Fibroblast of pulmonary artery (primary cell): ENCODE measurements at regions not wholly inside any gene's neighbourhood (a gene's known extent, or its start where the extent isn't known, plus 50 kb on each side); places are given as distances from the start of the nearest gene placed in this dataset.

ENCODE experiments used
- DNase-seq: peaks from one replicate; pipeline ENCODE4 v3.0.0-alpha.2; 2010; ENCODE audit warnings: low read depth
- H3K4me3 ChIP-seq: replicated peaks from 2 replicates; pipeline ENCODE4 v1.5.1; 2011; ENCODE audit warnings: low read depth, mild to moderate bottlenecking, control low read depth, low read length, moderate library complexity
- TF ChIP-seq, protein P1 (sequence below): IDR thresholded peaks from 2 replicates; pipeline ENCODE4 v1.5.1; 2011; ENCODE audit warnings: mild to moderate bottlenecking, control low read depth, low read length, inconsistent platforms; ENCODE audit errors: missing control alignments

DNA sequence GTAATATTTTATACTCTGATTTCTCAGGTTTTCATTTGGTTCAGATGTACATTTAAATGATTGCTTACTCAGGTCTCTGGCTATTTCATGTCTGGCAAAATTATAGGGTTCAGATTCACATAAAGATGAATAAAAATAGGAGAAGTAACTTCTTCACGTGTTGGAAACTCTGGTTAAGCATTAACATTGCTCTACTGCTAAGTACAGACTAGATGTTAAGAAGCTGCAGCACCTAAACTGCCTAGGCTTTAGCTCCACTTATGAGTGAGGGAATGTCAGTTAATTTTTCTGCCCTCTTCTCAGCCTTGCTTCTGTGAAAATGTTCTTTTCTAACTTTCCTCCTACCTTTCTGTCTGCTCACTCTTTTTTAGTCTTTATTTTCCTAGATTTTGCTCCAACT lies 361.2 kb downstream of the ARAP2 start:
- TF ChIP-seq, protein P1, sequence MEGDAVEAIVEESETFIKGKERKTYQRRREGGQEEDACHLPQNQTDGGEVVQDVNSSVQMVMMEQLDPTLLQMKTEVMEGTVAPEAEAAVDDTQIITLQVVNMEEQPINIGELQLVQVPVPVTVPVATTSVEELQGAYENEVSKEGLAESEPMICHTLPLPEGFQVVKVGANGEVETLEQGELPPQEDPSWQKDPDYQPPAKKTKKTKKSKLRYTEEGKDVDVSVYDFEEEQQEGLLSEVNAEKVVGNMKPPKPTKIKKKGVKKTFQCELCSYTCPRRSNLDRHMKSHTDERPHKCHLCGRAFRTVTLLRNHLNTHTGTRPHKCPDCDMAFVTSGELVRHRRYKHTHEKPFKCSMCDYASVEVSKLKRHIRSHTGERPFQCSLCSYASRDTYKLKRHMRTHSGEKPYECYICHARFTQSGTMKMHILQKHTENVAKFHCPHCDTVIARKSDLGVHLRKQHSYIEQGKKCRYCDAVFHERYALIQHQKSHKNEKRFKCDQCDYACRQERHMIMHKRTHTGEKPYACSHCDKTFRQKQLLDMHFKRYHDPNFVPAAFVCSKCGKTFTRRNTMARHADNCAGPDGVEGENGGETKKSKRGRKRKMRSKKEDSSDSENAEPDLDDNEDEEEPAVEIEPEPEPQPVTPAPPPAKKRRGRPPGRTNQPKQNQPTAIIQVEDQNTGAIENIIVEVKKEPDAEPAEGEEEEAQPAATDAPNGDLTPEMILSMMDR, result no peak
- H3K4me3 ChIP-seq, result no peak overlapping the region
- no peak for DNase-seq

DNA sequence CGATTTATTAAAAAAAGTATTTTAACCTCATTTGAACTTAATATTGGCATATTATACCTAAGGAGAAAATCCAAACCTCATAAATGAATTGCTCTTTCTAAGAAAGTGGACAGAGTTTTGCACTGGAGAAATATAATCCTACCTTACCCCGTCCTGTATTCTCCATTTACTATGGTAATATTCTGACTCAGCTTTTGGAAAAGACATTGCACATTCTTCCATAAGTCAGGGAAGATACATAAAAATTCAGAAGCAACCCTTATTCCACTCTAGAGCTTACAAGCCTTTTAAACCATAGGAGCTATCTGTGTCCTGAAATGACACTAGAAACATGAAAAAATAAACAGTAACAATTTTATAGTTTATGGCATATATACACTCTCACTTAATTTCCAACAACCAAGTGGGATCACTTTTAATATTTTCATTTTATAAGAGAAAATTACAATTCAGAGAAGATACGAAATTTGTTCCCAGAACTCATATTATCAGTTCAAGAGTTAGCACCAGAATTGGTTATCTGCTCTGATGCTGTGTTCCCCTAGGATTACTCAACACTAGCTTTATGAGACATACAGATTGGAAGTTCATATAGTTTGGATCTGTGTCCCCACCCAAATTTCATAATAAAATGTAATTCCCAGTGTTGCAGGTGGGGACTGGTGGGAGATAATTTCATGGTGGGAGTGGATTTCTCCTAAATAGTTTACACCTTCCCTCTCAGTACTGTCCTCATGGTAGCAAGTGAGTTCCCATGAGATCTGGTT lies 359.4 kb downstream of the ARAP2 start:
- no peak overlapping the region for H3K4me3 ChIP-seq
- TF ChIP-seq, protein P1, result no peak
- DNase-seq, result no peak

DNA sequence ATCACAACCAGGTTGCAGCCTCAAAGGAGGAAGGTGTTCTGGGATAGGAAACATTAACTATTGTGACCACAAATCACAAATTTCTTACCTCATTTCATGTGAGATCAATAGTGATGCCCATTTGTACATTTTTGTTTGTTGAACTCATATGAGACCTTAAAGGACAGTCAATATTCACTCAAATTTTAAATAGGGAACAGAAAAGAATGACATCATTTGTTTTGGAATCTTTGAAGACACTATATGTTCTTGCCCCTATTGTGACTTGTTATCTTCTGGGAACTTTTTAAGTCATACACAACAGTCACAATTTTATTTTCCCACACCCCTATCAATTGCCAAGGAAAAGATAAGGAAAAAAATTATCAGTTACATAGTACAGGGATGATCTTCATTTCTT lies 346.5 kb downstream of the ARAP2 start:
- TF ChIP-seq, protein P1, result no peak
- H3K4me3 ChIP-seq, result no peak overlapping the region
- DNase-seq, result no peak

DNA sequence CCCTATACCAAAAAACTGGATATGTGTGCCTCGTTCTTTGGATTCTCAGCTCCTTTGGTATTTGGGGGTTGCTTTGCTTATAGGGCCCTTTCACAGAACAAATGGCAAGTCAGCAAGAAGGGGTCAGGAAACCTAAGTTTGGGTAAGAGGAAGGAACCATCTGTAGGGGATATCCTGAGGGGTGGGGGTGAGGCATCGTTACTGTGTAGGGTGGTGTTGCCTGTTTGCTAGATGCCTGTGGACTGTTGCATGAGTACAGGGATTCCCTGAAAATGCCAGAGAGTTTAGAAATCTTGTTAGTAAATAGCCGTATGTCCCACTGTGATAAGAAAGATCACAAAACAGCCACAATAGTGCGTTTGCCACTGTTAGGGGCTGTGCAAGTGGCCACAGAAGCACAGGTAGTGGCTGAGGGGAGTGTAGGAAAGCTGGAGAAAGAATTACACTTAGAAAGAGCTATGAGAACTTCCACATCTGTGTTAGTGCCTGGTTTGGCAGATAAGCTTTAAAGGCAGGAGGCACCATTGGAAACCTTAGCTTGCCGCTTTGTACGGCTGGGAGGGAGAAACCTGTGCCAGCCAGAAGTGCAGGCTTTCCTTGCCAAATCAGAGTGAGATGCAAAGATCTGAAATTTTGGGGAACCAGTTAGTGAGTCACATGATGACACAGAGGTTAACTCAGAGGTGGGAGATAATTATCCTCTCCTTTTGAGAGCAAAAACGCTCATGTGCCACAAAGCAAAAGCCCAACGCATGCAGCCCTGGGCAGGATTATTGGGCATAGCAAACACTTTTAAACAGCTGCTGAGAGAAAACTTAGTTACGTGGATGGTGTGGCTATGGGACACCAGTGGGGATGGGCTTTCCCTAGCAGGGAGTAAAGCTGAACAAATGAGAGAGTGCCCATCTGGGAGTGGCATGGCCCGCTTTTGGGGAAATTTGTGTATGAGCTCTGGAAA lies 343.7 kb downstream of the ARAP2 start:
- DNase-seq, result no peak
- H3K4me3 ChIP-seq, result no peak overlapping the region
- TF ChIP-seq, protein P1, result no peak

DNA sequence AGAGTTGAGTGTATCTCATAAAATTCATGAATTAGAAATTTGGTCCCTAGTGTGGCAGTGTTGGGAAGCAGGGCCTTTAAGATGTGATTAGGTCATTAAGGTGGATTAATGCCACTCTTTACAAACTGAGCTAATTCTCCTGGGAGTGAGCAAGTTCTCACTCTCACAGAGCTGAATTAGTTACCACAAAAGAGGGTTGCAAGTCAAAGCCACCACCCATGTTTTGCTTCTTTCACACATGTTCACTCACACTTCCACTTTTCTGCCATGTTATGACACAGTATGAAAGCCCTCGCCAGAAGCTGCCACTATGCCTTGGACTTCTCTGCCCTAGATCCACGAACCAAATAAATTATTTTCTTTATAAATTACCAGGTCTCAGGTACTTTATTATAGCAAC lies 332.1 kb downstream of the ARAP2 start:
- DNase-seq, result no peak
- no peak overlapping the region for H3K4me3 ChIP-seq
- TF ChIP-seq, protein P1, result no peak

DNA sequence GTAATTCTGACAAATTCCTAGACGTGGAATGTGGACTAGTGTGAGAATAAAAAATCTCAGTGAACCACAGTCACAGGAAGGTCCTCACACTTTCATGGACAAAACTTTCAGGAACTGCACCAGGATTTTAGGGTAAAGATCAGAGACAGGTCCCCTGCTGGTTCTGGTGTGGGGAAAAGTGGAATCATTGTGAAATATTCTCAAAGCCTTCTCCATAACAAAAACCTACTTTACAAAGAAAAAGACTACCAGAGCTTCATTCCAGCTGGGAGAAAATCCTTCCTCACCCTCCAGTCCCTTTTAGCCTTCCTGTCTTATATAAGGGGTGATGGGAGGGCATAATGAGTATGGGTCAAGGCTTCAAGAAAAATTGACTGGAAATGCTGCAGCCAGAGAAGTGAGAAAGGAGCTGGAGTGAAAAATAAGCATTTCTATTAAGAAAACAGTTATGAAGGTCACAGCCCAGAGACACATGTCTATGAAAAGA lies 325.8 kb downstream of the ARAP2 start:
- TF ChIP-seq, protein P1, result no peak
- no peak overlapping the region for H3K4me3 ChIP-seq
- DNase-seq, result no peak
